AG09309 (cell line): ENCODE measurements at regions not wholly inside any gene's neighbourhood (a gene's known extent, or its start where the extent isn't known, plus 50 kb on each side); places are given as distances from the start of the nearest gene placed in this dataset.

ENCODE experiments used
- DNase-seq: peaks from one replicate; pipeline ENCODE4 v3.0.0-alpha.2; 2010; ENCODE audit warnings: low read depth
- H3K4me3 ChIP-seq: 2 replicates; pipeline ENCODE4 v1.5.1; 2011; ENCODE audit warnings: mild to moderate bottlenecking, low read depth, low read length, moderate library complexity; ENCODE audit not compliant: control insufficient read depth
- TF ChIP-seq, protein P1 (sequence below): IDR thresholded peaks from 2 replicates; pipeline ENCODE4 v1.5.1; 2011; ENCODE audit warnings: mild to moderate bottlenecking, low read depth, low read length, inconsistent platforms; ENCODE audit not compliant: insufficient read depth, control insufficient read depth; ENCODE audit errors: missing control alignments

DNA sequence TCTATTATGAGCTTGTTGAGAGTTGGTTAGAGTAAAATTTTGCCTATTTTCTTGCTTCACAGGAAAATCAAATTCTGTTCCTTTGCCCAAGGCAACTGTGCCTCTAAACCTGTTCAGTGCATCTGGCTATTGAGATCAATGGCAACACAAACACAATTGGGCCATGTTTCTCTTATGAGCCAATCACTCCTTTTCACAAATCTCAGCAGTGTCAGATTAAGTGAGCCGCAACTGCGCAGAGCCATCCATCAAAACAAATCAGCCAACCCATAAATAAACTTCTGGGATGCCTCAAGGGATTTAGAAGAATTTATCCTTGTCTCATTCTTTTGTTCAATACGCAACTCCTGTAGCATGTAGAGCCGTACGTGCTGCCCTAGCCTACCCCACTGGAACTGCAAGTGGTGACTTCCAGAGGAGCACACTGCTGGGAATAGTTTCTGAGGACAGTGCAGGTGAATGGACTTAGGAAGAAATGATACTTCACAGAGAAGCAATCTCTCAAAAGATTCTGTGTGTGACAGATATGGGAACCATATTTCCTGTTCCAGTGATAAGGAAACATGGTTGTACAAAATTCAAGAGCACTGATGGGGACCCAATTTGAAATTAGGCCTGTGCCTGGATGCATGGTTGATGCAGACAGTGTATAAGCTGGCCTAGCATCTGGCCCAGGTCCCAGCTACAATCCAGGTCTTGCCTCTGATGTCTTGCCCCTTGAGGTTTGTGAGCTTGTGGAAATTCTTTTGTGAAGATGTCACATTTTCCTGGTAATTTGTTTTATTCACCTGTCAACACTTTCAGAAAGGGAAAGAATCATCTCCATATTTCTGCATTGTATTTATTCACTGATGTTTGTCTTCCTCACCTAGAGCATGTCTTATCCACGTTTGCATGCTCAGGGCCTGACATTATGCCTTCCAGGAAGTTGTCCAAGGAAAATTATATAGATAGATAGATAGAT, 166.2 kb downstream of the URB2 start:
- no peak for DNase-seq
- H3K4me3 ChIP-seq = no peak overlapping the region
- TF ChIP-seq, protein P1, sequence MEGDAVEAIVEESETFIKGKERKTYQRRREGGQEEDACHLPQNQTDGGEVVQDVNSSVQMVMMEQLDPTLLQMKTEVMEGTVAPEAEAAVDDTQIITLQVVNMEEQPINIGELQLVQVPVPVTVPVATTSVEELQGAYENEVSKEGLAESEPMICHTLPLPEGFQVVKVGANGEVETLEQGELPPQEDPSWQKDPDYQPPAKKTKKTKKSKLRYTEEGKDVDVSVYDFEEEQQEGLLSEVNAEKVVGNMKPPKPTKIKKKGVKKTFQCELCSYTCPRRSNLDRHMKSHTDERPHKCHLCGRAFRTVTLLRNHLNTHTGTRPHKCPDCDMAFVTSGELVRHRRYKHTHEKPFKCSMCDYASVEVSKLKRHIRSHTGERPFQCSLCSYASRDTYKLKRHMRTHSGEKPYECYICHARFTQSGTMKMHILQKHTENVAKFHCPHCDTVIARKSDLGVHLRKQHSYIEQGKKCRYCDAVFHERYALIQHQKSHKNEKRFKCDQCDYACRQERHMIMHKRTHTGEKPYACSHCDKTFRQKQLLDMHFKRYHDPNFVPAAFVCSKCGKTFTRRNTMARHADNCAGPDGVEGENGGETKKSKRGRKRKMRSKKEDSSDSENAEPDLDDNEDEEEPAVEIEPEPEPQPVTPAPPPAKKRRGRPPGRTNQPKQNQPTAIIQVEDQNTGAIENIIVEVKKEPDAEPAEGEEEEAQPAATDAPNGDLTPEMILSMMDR = no peak

DNA sequence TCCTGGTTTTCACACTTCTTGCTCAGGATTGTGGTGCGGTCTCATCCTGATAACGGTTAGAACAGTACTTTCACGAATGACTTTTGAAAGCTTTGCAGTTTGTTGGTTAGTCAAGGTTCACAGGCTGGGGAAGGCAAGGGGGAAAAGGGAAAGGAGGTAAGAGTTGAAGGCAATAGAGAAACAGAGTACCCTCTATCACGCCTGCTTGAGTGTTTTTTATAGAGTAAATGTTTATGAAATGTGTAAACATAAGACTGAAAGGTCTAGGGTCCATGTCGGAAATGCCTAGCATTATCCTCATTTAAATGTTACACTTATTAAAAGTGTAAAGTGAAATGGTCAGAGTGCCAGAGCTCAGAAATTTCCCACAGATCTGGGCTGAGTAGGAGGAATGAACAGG, 167.4 kb downstream of the URB2 start:
- H3K4me3 ChIP-seq = no peak overlapping the region
- TF ChIP-seq, protein P1 = no peak
- DNase-seq = no peak

DNA sequence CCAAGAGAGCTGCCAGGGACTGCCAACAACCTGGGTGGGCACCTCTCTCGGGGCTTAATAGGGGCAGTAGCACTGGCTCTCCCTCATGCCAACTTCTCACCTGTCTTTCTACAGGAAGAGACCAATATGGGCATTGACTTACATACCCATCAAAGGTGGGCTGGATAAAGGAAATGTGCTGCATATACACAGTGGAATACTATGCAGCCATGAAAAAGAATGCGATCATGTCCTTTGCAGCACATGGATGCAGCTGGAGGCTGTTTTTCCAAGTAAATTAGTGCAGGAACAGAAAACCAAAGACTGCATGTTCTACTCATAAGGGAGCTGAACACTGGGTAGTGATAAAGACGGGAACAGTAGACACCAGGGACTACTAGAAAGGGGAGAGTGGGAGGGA, 172.5 kb downstream of the URB2 start:
- TF ChIP-seq, protein P1 = no peak
- no peak for DNase-seq
- no peak overlapping the region for H3K4me3 ChIP-seq

DNA sequence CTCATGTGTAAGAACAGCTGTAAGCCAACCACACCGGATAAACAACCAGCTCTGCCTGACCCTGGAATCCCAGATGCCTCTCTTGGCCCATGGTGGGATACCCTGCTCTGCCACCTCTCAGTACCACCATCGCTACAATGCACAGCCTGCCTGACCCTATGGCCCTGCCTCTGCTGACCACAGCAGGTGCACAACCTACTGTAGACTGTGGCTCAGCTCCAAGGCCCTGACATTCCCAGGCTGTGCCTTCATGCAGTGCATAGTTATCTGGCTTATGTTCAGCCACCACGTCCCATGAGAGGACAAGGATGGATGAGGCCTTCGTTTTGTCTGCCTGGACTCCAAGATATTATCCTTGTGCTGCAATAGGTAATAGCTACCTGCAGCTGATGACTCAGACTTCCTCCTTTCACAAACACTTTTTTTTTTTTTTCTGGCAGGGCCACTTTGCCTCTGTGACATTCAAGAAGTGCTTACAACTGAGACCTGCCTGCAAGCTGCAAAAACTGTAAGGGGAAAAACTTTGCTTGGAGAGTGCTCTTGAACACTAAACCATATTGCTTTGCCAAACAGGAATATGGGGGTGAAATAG, 177.7 kb downstream of the URB2 start:
- TF ChIP-seq, protein P1 = no peak
- no peak overlapping the region for H3K4me3 ChIP-seq
- no peak for DNase-seq

DNA sequence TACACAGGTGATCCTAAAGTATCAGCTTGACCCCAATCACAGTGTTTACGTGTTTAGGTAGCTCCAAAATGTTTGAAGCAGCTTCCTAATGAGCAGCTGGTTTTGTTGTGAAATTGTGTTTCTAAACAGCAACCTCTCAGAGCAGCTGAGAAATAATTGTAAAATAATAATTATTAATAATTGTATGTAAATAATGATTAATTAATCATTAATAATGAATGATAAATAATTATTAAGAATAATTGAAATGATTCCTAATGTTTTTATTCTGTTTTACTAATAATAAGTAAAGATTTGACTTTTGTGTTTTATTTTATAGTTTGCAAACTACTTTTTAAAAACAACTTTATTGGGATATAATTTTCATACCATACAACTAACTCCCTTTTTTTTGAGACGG, 182.2 kb downstream of the URB2 start:
- H3K4me3 ChIP-seq = no peak overlapping the region
- no peak for DNase-seq
- TF ChIP-seq, protein P1 = no peak

DNA sequence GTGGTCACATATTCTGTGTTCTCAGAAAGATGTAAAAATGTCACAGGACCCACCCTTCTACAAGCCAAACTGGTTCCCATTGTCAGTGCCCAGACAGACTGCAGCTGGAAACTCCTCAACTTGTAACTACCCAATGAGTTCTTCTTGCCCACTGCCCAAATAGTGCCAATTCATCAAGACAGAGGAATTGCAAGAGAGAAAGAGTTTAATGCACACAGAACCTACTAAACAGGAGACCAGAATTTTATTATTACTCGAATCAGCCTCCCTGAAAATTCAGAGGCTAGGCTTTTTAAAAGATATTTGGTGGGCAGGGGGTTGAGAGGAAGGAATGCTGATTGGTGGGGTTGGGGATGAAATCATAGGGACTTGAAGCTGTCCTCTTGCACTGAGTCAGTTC, 184.1 kb downstream of the URB2 start:
- no peak for DNase-seq
- TF ChIP-seq, protein P1 = no peak

More for the DNA sequence above, 184.1 kb downstream of the URB2 start:
- H3K4me3 ChIP-seq = no peak overlapping the region
